ENCODE measurements at regions not wholly inside any gene's neighbourhood (a gene's known extent, or its start where the extent isn't known, plus 50 kb on each side); places are given as distances from the start of the nearest gene placed in this dataset.

DNA sequence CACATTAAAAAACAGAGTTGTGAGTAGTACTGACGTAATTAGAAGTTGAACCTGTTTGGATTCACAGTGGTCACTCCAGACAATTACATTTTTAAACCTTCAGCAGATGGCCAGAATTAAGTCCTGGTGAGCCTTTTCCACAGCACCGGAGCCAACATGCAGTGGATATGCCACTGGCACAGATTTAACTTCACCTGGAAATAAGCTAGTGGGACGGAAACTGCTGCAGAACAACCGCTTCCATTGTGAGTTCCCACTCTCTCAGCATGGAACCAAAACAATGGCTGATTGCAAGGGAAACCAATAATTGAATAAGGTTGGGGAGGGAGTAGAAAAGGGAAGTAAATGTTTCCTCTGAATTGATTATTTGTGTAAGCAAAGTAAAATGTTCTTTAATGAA is 515.1 kb downstream of the STK39 start:
- TF ChIP-seq, protein P1, sequence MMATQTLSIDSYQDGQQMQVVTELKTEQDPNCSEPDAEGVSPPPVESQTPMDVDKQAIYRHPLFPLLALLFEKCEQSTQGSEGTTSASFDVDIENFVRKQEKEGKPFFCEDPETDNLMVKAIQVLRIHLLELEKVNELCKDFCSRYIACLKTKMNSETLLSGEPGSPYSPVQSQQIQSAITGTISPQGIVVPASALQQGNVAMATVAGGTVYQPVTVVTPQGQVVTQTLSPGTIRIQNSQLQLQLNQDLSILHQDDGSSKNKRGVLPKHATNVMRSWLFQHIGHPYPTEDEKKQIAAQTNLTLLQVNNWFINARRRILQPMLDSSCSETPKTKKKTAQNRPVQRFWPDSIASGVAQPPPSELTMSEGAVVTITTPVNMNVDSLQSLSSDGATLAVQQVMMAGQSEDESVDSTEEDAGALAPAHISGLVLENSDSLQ (IDR thresholded peaks at IDR 0.05), result no peak
- TF ChIP-seq FOXA1 (IDR thresholded peaks at IDR 0.05), result no peak
- no peak for TF ChIP-seq FOXK2 (IDR thresholded peaks at IDR 0.05)
- no peak for TF ChIP-seq NFRKB (IDR thresholded peaks at IDR 0.05)
- TF ChIP-seq SUZ12 (IDR thresholded peaks at IDR 0.05), result no peak
- TF ChIP-seq HDGF (IDR thresholded peaks at IDR 0.05; ENCODE audit: borderline replicate concordance), result no peak
- TF ChIP-seq BHLHE40 (IDR thresholded peaks at IDR 0.05; ENCODE audit: borderline replicate concordance), result no peak
- TF ChIP-seq LEF1 (IDR thresholded peaks at IDR 0.05; ENCODE audit: borderline replicate concordance), result no peak
- no peak for TF ChIP-seq SP1 (IDR thresholded peaks at IDR 0.05)
- TF ChIP-seq L3MBTL2 (conservative IDR thresholded peaks at IDR 0.05), result no peak
- TF ChIP-seq ELF4 (IDR thresholded peaks at IDR 0.05), result no peak
- no peak for TF ChIP-seq ZNF384 (IDR thresholded peaks at IDR 0.05)
- no peak for TF ChIP-seq FOXM1 (IDR thresholded peaks at IDR 0.05; ENCODE audit: borderline replicate concordance)
